ENCODE measurements at regions not wholly inside any gene's neighbourhood (a gene's known extent, or its start where the extent isn't known, plus 50 kb on each side); places are given as distances from the start of the nearest gene placed in this dataset.

DNA sequence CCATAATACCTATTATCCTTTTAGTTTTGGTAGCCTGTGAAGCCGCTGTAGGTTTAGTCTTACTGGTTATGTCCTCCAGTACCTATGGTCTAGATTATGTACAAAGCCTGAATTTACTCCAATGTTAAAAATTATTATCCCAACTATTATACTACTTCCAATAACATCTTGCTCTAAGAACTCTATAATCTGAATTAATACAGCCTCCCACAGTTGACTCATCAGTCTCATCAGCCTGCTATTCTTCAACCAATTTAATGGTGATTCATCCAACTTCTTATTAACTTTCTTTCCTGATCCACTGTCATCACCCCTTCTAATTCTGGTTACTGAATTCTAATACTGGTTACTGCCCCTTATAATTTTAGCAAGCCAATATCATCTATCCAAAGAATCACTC, 370.3 kb upstream of the OPRM1 start:
- TF ChIP-seq, protein P1, sequence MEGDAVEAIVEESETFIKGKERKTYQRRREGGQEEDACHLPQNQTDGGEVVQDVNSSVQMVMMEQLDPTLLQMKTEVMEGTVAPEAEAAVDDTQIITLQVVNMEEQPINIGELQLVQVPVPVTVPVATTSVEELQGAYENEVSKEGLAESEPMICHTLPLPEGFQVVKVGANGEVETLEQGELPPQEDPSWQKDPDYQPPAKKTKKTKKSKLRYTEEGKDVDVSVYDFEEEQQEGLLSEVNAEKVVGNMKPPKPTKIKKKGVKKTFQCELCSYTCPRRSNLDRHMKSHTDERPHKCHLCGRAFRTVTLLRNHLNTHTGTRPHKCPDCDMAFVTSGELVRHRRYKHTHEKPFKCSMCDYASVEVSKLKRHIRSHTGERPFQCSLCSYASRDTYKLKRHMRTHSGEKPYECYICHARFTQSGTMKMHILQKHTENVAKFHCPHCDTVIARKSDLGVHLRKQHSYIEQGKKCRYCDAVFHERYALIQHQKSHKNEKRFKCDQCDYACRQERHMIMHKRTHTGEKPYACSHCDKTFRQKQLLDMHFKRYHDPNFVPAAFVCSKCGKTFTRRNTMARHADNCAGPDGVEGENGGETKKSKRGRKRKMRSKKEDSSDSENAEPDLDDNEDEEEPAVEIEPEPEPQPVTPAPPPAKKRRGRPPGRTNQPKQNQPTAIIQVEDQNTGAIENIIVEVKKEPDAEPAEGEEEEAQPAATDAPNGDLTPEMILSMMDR (IDR thresholded peaks at IDR 0.05): no peak
- no peak for TF ChIP-seq POLR2A (IDR thresholded peaks at IDR 0.05)
